Naive thymus-derived CD4-positive, alpha-beta T cell (primary cell): ENCODE measurements at regions not wholly inside any gene's neighbourhood (a gene's known extent, or its start where the extent isn't known, plus 50 kb on each side); places are given as distances from the start of the nearest gene placed in this dataset.

Experiments used
- ATAC-seq: fragments of 150-1000 bp; cut with Tn5 transposase; 2 replicates; pipeline ENCODE4 v1.10.0; 2021; ENCODE audit warnings: mild to moderate bottlenecking, moderate library complexity
- CTCF ChIA-PET: fragments of 350-600 bp; sonication (Branson Sonifier 250); formaldehyde crosslinking; loops from one replicate; lab custom pipeline; 2021; ENCODE audit warnings: antibody characterized with exemption; lab: Charles Lee
- POLR2A ChIA-PET: fragments of 350-600 bp; sonication (Branson Sonifier 250); formaldehyde crosslinking; loops from one replicate; lab custom pipeline; 2021; ENCODE audit warnings: antibody characterized with exemption, inconsistent platforms; lab: Charles Lee
- DNase-seq, 9 donors: peaks; one replicate each; pipeline versions ENCODE4 v3.0.0 to v3.0.0-alpha.2; 2020 to 2022; ENCODE audit warnings: mixed read lengths in 1 of 9
- H3K27ac ChIP-seq: one replicate; pipeline ENCODE4 v1.7.0; 2013; ENCODE audit warnings: mild to moderate bottlenecking, low read depth, low read length, moderate library complexity
- H3K27me3 ChIP-seq, 2 donors: one replicate each; pipeline ENCODE4 v1.7.0; 2013; ENCODE audit warnings: low read length in 2 of 2, mild to moderate bottlenecking in 2 of 2, moderate library complexity in 2 of 2; ENCODE audit not compliant: control insufficient read depth in 2 of 2, insufficient read depth in 2 of 2
- H3K36me3 ChIP-seq, 3 experiments: 1 replicate in 2 of 3; 2 replicates in 1 of 3; pipeline ENCODE4 v1.7.0; 2013; ENCODE audit warnings: low read length in 3 of 3, mild to moderate bottlenecking in 3 of 3, moderate library complexity in 1 of 3; ENCODE audit not compliant: insufficient read depth in 3 of 3, control insufficient read depth in 2 of 3
- H3K4me1 ChIP-seq, 2 donors: one replicate each; pipeline ENCODE4 v1.7.0; 2013; ENCODE audit warnings: low read length in 2 of 2, mild to moderate bottlenecking in 2 of 2, moderate library complexity in 1 of 2; ENCODE audit not compliant: control insufficient read depth in 2 of 2, insufficient read depth in 2 of 2
- H3K4me3 ChIP-seq: 2 replicates; pipeline ENCODE4 v1.7.0; 2013; ENCODE audit warnings: mild to moderate bottlenecking, low read length
- H3K9me3 ChIP-seq, 3 experiments: 1 replicate in 2 of 3; 2 replicates in 1 of 3; pipeline ENCODE4 v1.7.0; 2013; ENCODE audit warnings: low read length in 3 of 3; ENCODE audit not compliant: control insufficient read depth in 2 of 3
- H3K27ac Mint-ChIP-seq, 9 donors: one replicate each; pipeline ENCODE4 v1.8.0; 2020 to 2022; ENCODE audit warnings: mixed read lengths in 9 of 9, mild to moderate bottlenecking in 8 of 9, moderate library complexity in 5 of 9, inconsistent platforms in 2 of 9
- H3K27me3 Mint-ChIP-seq, 5 donors: one replicate each; pipeline ENCODE4 v1.8.0; 2021 to 2022; ENCODE audit warnings: mixed read lengths in 5 of 5, mild to moderate bottlenecking in 1 of 5
- H3K36me3 Mint-ChIP-seq, 5 donors: one replicate each; pipeline ENCODE4 v1.8.0; 2020 to 2022; ENCODE audit warnings: mixed read lengths in 5 of 5, mild to moderate bottlenecking in 3 of 5, inconsistent platforms in 1 of 5
- H3K4me1 Mint-ChIP-seq, 7 donors: one replicate each; pipeline ENCODE4 v1.8.0; 2020 to 2022; ENCODE audit warnings: mixed read lengths in 7 of 7, mild to moderate bottlenecking in 3 of 7, inconsistent platforms in 1 of 7
- H3K4me3 Mint-ChIP-seq, 10 donors: one replicate each; pipeline ENCODE4 v1.8.0; 2020 to 2022; ENCODE audit warnings: mild to moderate bottlenecking in 10 of 10, mixed read lengths in 10 of 10, moderate library complexity in 6 of 10, inconsistent platforms in 2 of 10
- H3K9me3 Mint-ChIP-seq, 11 donors: one replicate each; pipeline ENCODE4 v1.8.0; 2020 to 2022; ENCODE audit warnings: mixed read lengths in 11 of 11, mild to moderate bottlenecking in 4 of 11, inconsistent platforms in 1 of 11, moderate library complexity in 1 of 11
- intact Hi-C, 2 donors: fragments of 100-400 bp; cut with micrococcal nuclease; formaldehyde crosslinking; loops; one replicate each; pipeline ENCODE4 v1.15.1; 2023

- H3K9me3 ChIP-seq, result no peaks in the 10 kb centered on the region
- Mint-ChIP-seq H3K27me3 (peaks cover 0 to 6% (median 0%) of the 10 kb centered on the region in 5 donors), H3K4me1 (no peaks in the 10 kb centered on the region), H3K27ac (no peak overlapping the region), H3K36me3 (no peaks in the 10 kb centered on the region), H3K4me3 (no peak overlapping the region), H3K9me3 (peaks cover 0 to 3% (median 0%) of the 10 kb centered on the region in 11 donors)
- CTCF ChIA-PET, result no interaction called here
- no peaks in the 10 kb centered on the region for H3K27me3 ChIP-seq
- no peaks in the 10 kb centered on the region for H3K4me1 ChIP-seq
- no peak for ATAC-seq
- H3K27ac ChIP-seq, result no peak overlapping the region
- H3K36me3 ChIP-seq, result no peaks in the 10 kb centered on the region
- no peak overlapping the region for H3K4me3 ChIP-seq
- no peak for DNase-seq
- intact Hi-C loops, result no loop called here
- POLR2A ChIA-PET, result no interaction called here
Observed at GRCh38 chr13:106852436-106852835, 284.5 kb upstream of the ARGLU1 start.

DNA sequence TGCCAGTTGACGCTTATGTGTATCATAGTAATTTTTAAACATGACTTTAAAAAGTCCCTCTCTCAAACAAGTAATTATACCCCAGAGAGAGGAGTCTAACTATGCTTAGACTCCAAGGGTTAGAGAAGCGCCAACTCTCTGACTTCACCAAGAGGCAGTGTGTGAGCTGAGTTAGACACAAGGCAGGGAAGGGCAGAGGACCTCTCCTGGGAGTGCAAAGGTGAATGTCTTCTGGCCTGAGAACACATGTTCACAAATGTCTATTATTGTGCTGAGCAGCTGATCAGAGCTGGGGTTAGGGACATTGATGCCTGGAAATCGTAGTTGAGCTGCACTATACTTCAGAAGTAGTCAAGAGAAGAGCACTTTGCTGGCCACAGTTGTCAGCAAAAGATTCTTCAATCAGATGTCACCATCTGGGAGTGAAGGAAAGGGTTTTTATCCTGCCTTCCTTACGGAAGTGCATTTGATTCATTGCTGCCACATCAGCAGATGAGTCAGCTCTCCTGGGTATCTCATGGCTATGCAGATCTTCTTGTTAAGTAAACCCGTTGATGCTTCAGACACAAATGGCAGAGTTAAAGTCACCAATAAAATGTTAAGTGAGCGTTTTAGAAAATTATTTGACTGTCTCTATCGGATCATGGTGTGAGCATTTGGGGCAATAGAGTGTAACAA, 283.2 kb upstream of the ARGLU1 start:
- ATAC-seq, result no peak
- H3K4me3 Mint-ChIP-seq, result no peak overlapping the region

GRCh38 chr13:106846571-106847448, 278.9 kb upstream of the ARGLU1 start:
- Mint-ChIP-seq H3K27me3 (peaks cover 0 to 4% (median 0%) of the 10 kb centered on the region in 5 donors), H3K4me3 (no peak overlapping the region), H3K4me1 (no peaks in the 10 kb centered on the region), H3K9me3 (peaks cover 0 to 3% (median 0%) of the 10 kb centered on the region in 11 donors), H3K36me3 (no peaks in the 10 kb centered on the region), H3K27ac (no peak overlapping the region)
- no peak for ATAC-seq
- no peaks in the 10 kb centered on the region for H3K36me3 ChIP-seq
- no peak for DNase-seq
- H3K27me3 ChIP-seq, result no peaks in the 10 kb centered on the region
- H3K27ac ChIP-seq, result no peak overlapping the region
- no peak overlapping the region for H3K4me3 ChIP-seq
- ChIA-PET POLR2A (no interaction called here), CTCF (no interaction called here)
- H3K4me1 ChIP-seq, result no peaks in the 10 kb centered on the region
- intact Hi-C loops, result no loop called here
- no peaks in the 10 kb centered on the region for H3K9me3 ChIP-seq

More for the DNA sequence above, 283.2 kb upstream of the ARGLU1 start:
- Mint-ChIP-seq H3K9me3 (peaks cover 0 to 4% (median 0%) of the 10 kb centered on the region in 11 donors), H3K27ac (no peak overlapping the region), H3K36me3 (no peaks in the 10 kb centered on the region), H3K27me3 (peaks cover 0 to 6% (median 0%) of the 10 kb centered on the region in 5 donors), H3K4me1 (no peaks in the 10 kb centered on the region)
- Histone ChIP-seq H3K27ac (no peak overlapping the region), H3K4me3 (no peak overlapping the region), H3K9me3 (no peaks in the 10 kb centered on the region), H3K27me3 (no peaks in the 10 kb centered on the region), H3K36me3 (no peaks in the 10 kb centered on the region), H3K4me1 (no peaks in the 10 kb centered on the region)
- CTCF ChIA-PET, result no interaction called here
- POLR2A ChIA-PET, result no interaction called here
- no peak for DNase-seq
- intact Hi-C loops, result no loop called here

- Histone ChIP-seq H3K4me3 (no peak overlapping the region), H3K27ac (no peak overlapping the region), H3K36me3 (no peaks in the 10 kb centered on the region), H3K4me1 (no peaks in the 10 kb centered on the region), H3K9me3 (no peaks in the 10 kb centered on the region), H3K27me3 (no peaks in the 10 kb centered on the region)
- Mint-ChIP-seq H3K36me3 (no peaks in the 10 kb centered on the region), H3K4me3 (no peak overlapping the region), H3K4me1 (no peaks in the 10 kb centered on the region), H3K27me3 (peaks cover 0 to 10% (median 0%) of the 10 kb centered on the region in 5 donors), H3K27ac (no peak overlapping the region), H3K9me3 (peaks cover 0 to 8% (median 4%) of the 10 kb centered on the region in 11 donors)
- intact Hi-C loops, result no loop called here
- no peak for ATAC-seq
- CTCF ChIA-PET, result no interaction called here
- POLR2A ChIA-PET, result no interaction called here
- DNase-seq, result no peak
Observed at GRCh38 chr13:106836186-106836802, 268.4 kb upstream of the ARGLU1 start.

DNA sequence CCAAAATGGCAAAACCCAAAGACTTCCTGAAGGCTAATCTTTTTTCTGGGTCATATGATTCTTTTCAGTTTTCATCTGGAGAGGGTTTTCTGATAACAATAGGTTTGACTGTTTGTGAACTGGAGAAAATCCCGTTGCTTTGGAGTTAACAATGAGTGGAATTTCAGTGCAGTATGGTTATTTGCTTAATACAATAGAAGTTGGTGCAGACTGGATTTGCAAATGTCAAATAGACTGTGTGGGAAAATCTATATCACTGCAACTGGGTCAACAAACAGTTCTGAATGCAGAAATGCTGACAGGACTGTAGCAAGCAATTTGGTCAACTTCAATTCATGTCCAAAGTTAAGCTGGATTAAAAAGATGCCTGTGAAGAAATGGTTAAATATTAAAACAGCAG, 267.5 kb upstream of the ARGLU1 start:
- no peak overlapping the region for H3K4me3 ChIP-seq
- no peaks in the 10 kb centered on the region for H3K27me3 ChIP-seq
- CTCF ChIA-PET, result no interaction called here
- POLR2A ChIA-PET, result no interaction called here
- no peaks in the 10 kb centered on the region for H3K9me3 ChIP-seq
- H3K4me1 ChIP-seq, result no peaks in the 10 kb centered on the region
- H3K36me3 ChIP-seq, result no peaks in the 10 kb centered on the region
- H3K27me3 Mint-ChIP-seq, result peaks cover 0 to 11% (median 0%) of the 10 kb centered on the region in 5 donors
- no peak overlapping the region for H3K27ac Mint-ChIP-seq
- no peak overlapping the region for H3K4me3 Mint-ChIP-seq
- ATAC-seq, result no peak
- H3K36me3 Mint-ChIP-seq, result no peaks in the 10 kb centered on the region
- no peaks in the 10 kb centered on the region for H3K4me1 Mint-ChIP-seq
- no peak for DNase-seq
- H3K9me3 Mint-ChIP-seq, result peaks cover 0 to 8% (median 4%) of the 10 kb centered on the region in 11 donors
- intact Hi-C loops, result no loop called here
- H3K27ac ChIP-seq, result no peak overlapping the region

- ChIA-PET POLR2A (no interaction called here), CTCF (no interaction called here)
- Mint-ChIP-seq H3K36me3 (no peaks in the 10 kb centered on the region), H3K27ac (no peak overlapping the region), H3K4me3 (no peak overlapping the region), H3K9me3 (peaks cover 0 to 14% (median 4%) of the 10 kb centered on the region in 11 donors), H3K4me1 (no peaks in the 10 kb centered on the region), H3K27me3 (peaks cover 0 to 6% (median 0%) of the 10 kb centered on the region in 5 donors)
- ATAC-seq (no peak), DNase-seq (no peak)
- Histone ChIP-seq H3K9me3 (no peaks in the 10 kb centered on the region), H3K4me3 (no peak overlapping the region), H3K27me3 (no peaks in the 10 kb centered on the region), H3K27ac (no peak overlapping the region), H3K4me1 (no peaks in the 10 kb centered on the region), H3K36me3 (no peaks in the 10 kb centered on the region)
- intact Hi-C loops, result no loop called here
Observed at GRCh38 chr13:106821979-106822378, 254.0 kb upstream of the ARGLU1 start.
